ENCODE measurements at regions not wholly inside any gene's neighbourhood (a gene's known extent, or its start where the extent isn't known, plus 50 kb on each side); places are given as distances from the start of the nearest gene placed in this dataset.

- Histone ChIP-seq H3K27me3 (ENCODE audit: insufficient read depth, low read depth) (no peaks in the 10 kb centered on the region), H3K4me3 (IDR thresholded peaks at IDR 0.05; ENCODE audit: insufficient read depth, low read depth, low read length) (no peak overlapping the region), H4K20me1 (ENCODE audit: insufficient read depth) (no peaks in the 10 kb centered on the region), H3K79me2 (ENCODE audit: insufficient read depth, low read depth) (no peaks in the 10 kb centered on the region), H3K36me3 (ENCODE audit: insufficient read depth) (no peaks in the 10 kb centered on the region), H3K4me2 (no peak overlapping the region), H2AFZ (ENCODE audit: low read depth) (no peak overlapping the region), H3K27ac (no peak overlapping the region), H3K4me1 (ENCODE audit: low read depth, poor library complexity, severe bottlenecking) (no peaks in the 10 kb centered on the region), H3K9ac (no peak overlapping the region)
- no peak for TF ChIP-seq CTCF (conservative IDR thresholded peaks at IDR 0.05; ENCODE audit: low read depth, low read length)
Observed at GRCh38 chr14:87419925-87420324, 573.1 kb downstream of the GALC start.

GRCh38 chr14:87411370-87411769 lies 581.6 kb downstream of the GALC start:
- no peak overlapping the region for H3K4me2 ChIP-seq
- H2AFZ ChIP-seq (ENCODE audit: low read depth), result no peak overlapping the region
- no peaks in the 10 kb centered on the region for H4K20me1 ChIP-seq (ENCODE audit: insufficient read depth)
- TF ChIP-seq CTCF (conservative IDR thresholded peaks at IDR 0.05; ENCODE audit: low read depth, low read length), result no peak
- H3K9ac ChIP-seq, result no peak overlapping the region
- no peaks in the 10 kb centered on the region for H3K36me3 ChIP-seq (ENCODE audit: insufficient read depth)
- no peaks in the 10 kb centered on the region for H3K27me3 ChIP-seq (ENCODE audit: insufficient read depth, low read depth)
- no peak overlapping the region for H3K4me3 ChIP-seq (IDR thresholded peaks at IDR 0.05; ENCODE audit: insufficient read depth, low read depth, low read length)
- H3K27ac ChIP-seq, result no peak overlapping the region
- no peaks in the 10 kb centered on the region for H3K79me2 ChIP-seq (ENCODE audit: insufficient read depth, low read depth)
- no peaks in the 10 kb centered on the region for H3K4me1 ChIP-seq (ENCODE audit: low read depth, poor library complexity, severe bottlenecking)

- no peak for TF ChIP-seq CTCF (conservative IDR thresholded peaks at IDR 0.05; ENCODE audit: low read depth, low read length)
- Histone ChIP-seq H3K79me2 (ENCODE audit: insufficient read depth, low read depth) (no peaks in the 10 kb centered on the region), H2AFZ (ENCODE audit: low read depth) (no peak overlapping the region), H3K27ac (no peak overlapping the region), H3K4me1 (ENCODE audit: low read depth, poor library complexity, severe bottlenecking) (no peaks in the 10 kb centered on the region), H3K27me3 (ENCODE audit: insufficient read depth, low read depth) (no peaks in the 10 kb centered on the region), H4K20me1 (ENCODE audit: insufficient read depth) (no peaks in the 10 kb centered on the region), H3K9ac (no peak overlapping the region), H3K36me3 (ENCODE audit: insufficient read depth) (no peaks in the 10 kb centered on the region), H3K4me2 (no peak overlapping the region), H3K4me3 (IDR thresholded peaks at IDR 0.05; ENCODE audit: insufficient read depth, low read depth, low read length) (no peak overlapping the region)
Observed at GRCh38 chr14:87409393-87409792, 583.6 kb downstream of the GALC start.

- H3K27ac ChIP-seq, result no peak overlapping the region
- no peak overlapping the region for H3K4me3 ChIP-seq (IDR thresholded peaks at IDR 0.05; ENCODE audit: insufficient read depth, low read depth, low read length)
- H3K36me3 ChIP-seq (ENCODE audit: insufficient read depth), result no peaks in the 10 kb centered on the region
- H2AFZ ChIP-seq (ENCODE audit: low read depth), result no peak overlapping the region
- no peaks in the 10 kb centered on the region for H4K20me1 ChIP-seq (ENCODE audit: insufficient read depth)
- no peak for TF ChIP-seq CTCF (conservative IDR thresholded peaks at IDR 0.05; ENCODE audit: low read depth, low read length)
- H3K4me1 ChIP-seq (ENCODE audit: low read depth, poor library complexity, severe bottlenecking), result no peaks in the 10 kb centered on the region
- no peaks in the 10 kb centered on the region for H3K79me2 ChIP-seq (ENCODE audit: insufficient read depth, low read depth)
- no peak overlapping the region for H3K9ac ChIP-seq
- H3K27me3 ChIP-seq (ENCODE audit: insufficient read depth, low read depth), result no peaks in the 10 kb centered on the region
- H3K4me2 ChIP-seq, result no peak overlapping the region
Observed at GRCh38 chr14:87407344-87407743, 585.6 kb downstream of the GALC start.

GRCh38 chr14:87405563-87405962 lies 587.4 kb downstream of the GALC start:
- Histone ChIP-seq H3K4me1 (ENCODE audit: low read depth, poor library complexity, severe bottlenecking) (peaks cover 5% of the 10 kb centered on the region), H2AFZ (ENCODE audit: low read depth) (no peak overlapping the region), H3K4me3 (IDR thresholded peaks at IDR 0.05; ENCODE audit: insufficient read depth, low read depth, low read length) (no peak overlapping the region), H3K27ac (no peak overlapping the region), H3K9ac (no peak overlapping the region), H3K36me3 (ENCODE audit: insufficient read depth) (no peaks in the 10 kb centered on the region), H4K20me1 (ENCODE audit: insufficient read depth) (no peaks in the 10 kb centered on the region), H3K27me3 (ENCODE audit: insufficient read depth, low read depth) (no peaks in the 10 kb centered on the region), H3K4me2 (no peak overlapping the region), H3K79me2 (ENCODE audit: insufficient read depth, low read depth) (no peaks in the 10 kb centered on the region)
- no peak for TF ChIP-seq CTCF (conservative IDR thresholded peaks at IDR 0.05; ENCODE audit: low read depth, low read length)

All from KMS-11 (cell line).